T-helper 2 cell (primary cell): ENCODE measurements at regions not wholly inside any gene's neighbourhood (a gene's known extent, or its start where the extent isn't known, plus 50 kb on each side); places are given as distances from the start of the nearest gene placed in this dataset.

ENCODE experiments used
- DNase-seq, 5 experiments: peaks; one replicate each; pipeline versions ENCODE4 v3.0.0 to v3.0.0-alpha.2; 2012 to 2022

GRCh38 chr12:83408851-83409250, 722.1 kb downstream of the TMTC2 start:
- no peak for DNase-seq

GRCh38 chr12:83408146-83408545, 721.4 kb downstream of the TMTC2 start:
- no peak for DNase-seq

- no peak for DNase-seq
Observed at GRCh38 chr12:83404521-83404920, 717.8 kb downstream of the TMTC2 start.

GRCh38 chr12:83390186-83390585, 703.5 kb downstream of the TMTC2 start:
- no peak for DNase-seq

GRCh38 chr12:83389237-83389996, 702.7 kb downstream of the TMTC2 start:
- DNase-seq, result peak in 1 of 5 experiments; percentile 20

GRCh38 chr12:83388551-83388950, 701.8 kb downstream of the TMTC2 start:
- DNase-seq, result no peak

- no peak for DNase-seq
Observed at GRCh38 chr12:83386527-83387264, 700.0 kb downstream of the TMTC2 start.

- no peak for DNase-seq
Observed at GRCh38 chr12:83378186-83378727, 691.6 kb downstream of the TMTC2 start.

- no peak for DNase-seq
Observed at GRCh38 chr12:83365317-83365716, 678.6 kb downstream of the TMTC2 start.

- DNase-seq, result no peak
Observed at GRCh38 chr12:83361475-83361874, 674.8 kb downstream of the TMTC2 start.

GRCh38 chr12:83361071-83361470, 674.4 kb downstream of the TMTC2 start:
- DNase-seq, result no peak

GRCh38 chr12:83349907-83350611, 663.4 kb downstream of the TMTC2 start:
- no peak for DNase-seq

GRCh38 chr12:83346333-83346732, 659.6 kb downstream of the TMTC2 start:
- DNase-seq, result no peak

GRCh38 chr12:83343767-83344166, 657.1 kb downstream of the TMTC2 start:
- no peak for DNase-seq

GRCh38 chr12:83335748-83336147, 649.0 kb downstream of the TMTC2 start:
- DNase-seq, result no peak

- DNase-seq, result no peak
Observed at GRCh38 chr12:83326666-83327065, 640.0 kb downstream of the TMTC2 start.

- DNase-seq, result no peak
Observed at GRCh38 chr12:83323866-83324265, 637.2 kb downstream of the TMTC2 start.

- DNase-seq, result no peak
Observed at GRCh38 chr12:83322809-83323208, 636.1 kb downstream of the TMTC2 start.

- no peak for DNase-seq
Observed at GRCh38 chr12:83321971-83322370, 635.3 kb downstream of the TMTC2 start.

GRCh38 chr12:83320350-83320749, 633.6 kb downstream of the TMTC2 start:
- DNase-seq, result no peak

GRCh38 chr12:83318386-83319098, 631.8 kb downstream of the TMTC2 start:
- no peak for DNase-seq

GRCh38 chr12:83317595-83317994, 630.9 kb downstream of the TMTC2 start:
- DNase-seq, result no peak

- no peak for DNase-seq
Observed at GRCh38 chr12:83313827-83314226, 627.1 kb downstream of the TMTC2 start.
